WTC11 (cell line): ENCODE measurements at regions not wholly inside any gene's neighbourhood (a gene's known extent, or its start where the extent isn't known, plus 50 kb on each side); places are given as distances from the start of the nearest gene placed in this dataset.

Source experiments
- ATAC-seq: fragments of 200-7000 bp; cut with Tn5 transposase; 2 replicates; pipeline ENCODE4 v1.10.0; 2021; ENCODE audit warnings: mild to moderate bottlenecking, moderate library complexity
- CTCF ChIA-PET: fragments of 300-600 bp; sonication (Branson Sonifier 250); formaldehyde crosslinking; loops from one replicate; lab custom pipeline; 2021; ENCODE audit warnings: antibody characterized with exemption; lab: Charles Lee
- POLR2A ChIA-PET: fragments of 350-600 bp; sonication (Branson Sonifier 250); formaldehyde crosslinking; loops from one replicate; lab custom pipeline; 2021; ENCODE audit warnings: antibody characterized with exemption; lab: Charles Lee
- DNase-seq: peaks from one replicate; pipeline ENCODE4 v3.0.0; 2021; ENCODE audit warnings: low spot score
- H3K27ac Mint-ChIP-seq: 2 replicates; pipeline ENCODE4 v1.8.0; 2021; ENCODE audit warnings: mixed read lengths
- H3K27me3 Mint-ChIP-seq: 2 replicates; pipeline ENCODE4 v1.8.0; 2021; ENCODE audit warnings: low read depth, mild to moderate bottlenecking, moderate library complexity, mixed read lengths
- H3K36me3 Mint-ChIP-seq: 2 replicates; pipeline ENCODE4 v1.8.0; 2021; ENCODE audit warnings: mixed read lengths
- H3K4me1 Mint-ChIP-seq: 2 replicates; pipeline ENCODE4 v1.8.0; 2022; ENCODE audit warnings: mixed read lengths
- H3K4me3 Mint-ChIP-seq: 2 replicates; pipeline ENCODE4 v1.8.0; 2021; ENCODE audit warnings: mild to moderate bottlenecking, moderate library complexity, mixed read lengths
- H3K9me3 Mint-ChIP-seq: 2 replicates; pipeline ENCODE4 v1.8.0; 2021; ENCODE audit warnings: mixed read lengths
- ATF1 ChIP-seq: sonication (generic); formaldehyde crosslinking; IDR thresholded peaks from 2 replicates; pipeline ENCODE4 v1.8.1; 2023; ENCODE audit warnings: mild to moderate bottlenecking, moderate library complexity, missing genetic modification reagents
- CREM ChIP-seq: sonication (generic); formaldehyde crosslinking; IDR thresholded peaks from 2 replicates; pipeline ENCODE4 v1.8.1; 2022; ENCODE audit warnings: mild to moderate bottlenecking, missing genetic modification reagents, moderate library complexity
- EMX1 ChIP-seq: fragments of 250-450 bp; sonication (Bioruptor Pico); IDR thresholded peaks from 2 replicates; pipeline ENCODE4 v1.8.0; 2021; ENCODE audit warnings: mild to moderate bottlenecking
- GTF2I ChIP-seq: fragments of 250-450 bp; sonication (Bioruptor Pico); conservative IDR thresholded peaks from 2 replicates; pipeline ENCODE4 v1.4.0; 2021; ENCODE audit warnings: mild to moderate bottlenecking
- HMGXB4 ChIP-seq: sonication (generic); formaldehyde crosslinking; IDR thresholded peaks from 2 replicates; pipeline ENCODE4 v1.8.1; 2023; ENCODE audit warnings: mild to moderate bottlenecking, moderate library complexity, missing genetic modification reagents
- IRF2 ChIP-seq: sonication (generic); formaldehyde crosslinking; IDR thresholded peaks from 2 replicates; pipeline ENCODE4 v1.8.0; 2022; ENCODE audit warnings: low read depth, missing genetic modification reagents, borderline replicate concordance
- NR3C1 ChIP-seq: sonication (generic); formaldehyde crosslinking; conservative IDR thresholded peaks from 2 replicates; pipeline ENCODE4 v1.8.1; 2023; ENCODE audit warnings: low read depth, mild to moderate bottlenecking, missing genetic modification reagents
- TP53 ChIP-seq: sonication (generic); formaldehyde crosslinking; IDR thresholded peaks from 2 replicates; pipeline ENCODE4 v1.8.1; 2023; ENCODE audit warnings: mild to moderate bottlenecking, missing genetic modification reagents
- ZMAT4 ChIP-seq: fragments of 250-450 bp; sonication (Bioruptor Pico); IDR thresholded peaks from 2 replicates; pipeline ENCODE4 v1.9.0; 2021; ENCODE audit warnings: mild to moderate bottlenecking
- TF ChIP-seq, protein P1 (sequence below): sonication (generic); formaldehyde crosslinking; IDR thresholded peaks from 2 replicates; pipeline ENCODE4 v1.8.0; 2022; ENCODE audit warnings: mild to moderate bottlenecking, missing genetic modification reagents
- TF ChIP-seq, protein P2 (sequence below): fragments of 200-600 bp; IDR thresholded peaks from 2 replicates; pipeline ENCODE4 v1.8.0; 2022; ENCODE audit warnings: antibody characterized with exemption
- TF ChIP-seq, protein P3 (sequence below): sonication (generic); formaldehyde crosslinking; IDR thresholded peaks from 2 replicates; pipeline ENCODE4 v1.8.1; 2022; ENCODE audit warnings: low read depth, missing genetic modification reagents, borderline replicate concordance
- TF ChIP-seq, protein P4 (sequence below): fragments of 250-450 bp; sonication (Bioruptor Pico); IDR thresholded peaks from 2 replicates; pipeline ENCODE4 v1.9.0; 2021; ENCODE audit warnings: moderate library complexity, mild to moderate bottlenecking, inconsistent platforms, borderline replicate concordance
- TF ChIP-seq, protein P5 (sequence below): sonication (generic); formaldehyde crosslinking; IDR thresholded peaks from 2 replicates; pipeline ENCODE4 v1.8.0; 2022; ENCODE audit warnings: missing genetic modification reagents
- TF ChIP-seq, protein P6 (sequence below): sonication (generic); formaldehyde crosslinking; IDR thresholded peaks from 2 replicates; pipeline ENCODE4 v1.8.0; 2023; ENCODE audit warnings: missing genetic modification reagents, mild to moderate bottlenecking, borderline replicate concordance

DNA sequence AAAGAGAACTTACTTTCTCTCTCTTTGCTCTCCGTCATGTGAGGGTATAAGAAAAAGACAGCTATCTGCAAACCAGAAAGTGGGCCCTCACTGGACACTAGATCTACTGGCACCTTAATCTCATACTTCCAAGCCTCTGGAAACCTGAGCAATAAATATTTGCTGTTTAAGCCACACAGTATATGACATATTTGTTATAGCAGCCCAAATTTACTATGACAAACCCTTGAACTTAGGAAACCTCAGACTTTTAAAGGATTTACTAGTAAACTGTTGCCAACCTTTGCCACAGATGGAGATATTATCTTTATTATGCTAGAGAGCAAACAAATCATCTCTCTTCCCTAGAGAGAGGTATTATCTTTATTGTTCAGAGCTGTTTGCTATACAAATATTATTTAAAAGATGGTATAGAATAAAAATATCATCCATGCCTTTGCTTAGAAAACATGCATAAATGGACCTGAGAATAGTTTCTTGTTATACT lies 1446.1 kb downstream of the SLITRK1 start:
- H3K27ac Mint-ChIP-seq, result no peak overlapping the region
- ChIA-PET POLR2A (no interaction called here), CTCF (no interaction called here)
- ATAC-seq, result no peak
- H3K9me3 Mint-ChIP-seq, result peaks cover 31% of the 10 kb centered on the region
- H3K4me1 Mint-ChIP-seq, result no peaks in the 10 kb centered on the region
- no peak for DNase-seq
- peaks cover 13% of the 10 kb centered on the region for H3K36me3 Mint-ChIP-seq
- no peaks in the 10 kb centered on the region for H3K27me3 Mint-ChIP-seq
- no peak overlapping the region for H3K4me3 Mint-ChIP-seq
- TF ChIP-seq ZMAT4 (CRISPR knock-in tag) (no peak), NR3C1 (no peak), EMX1 (CRISPR knock-in tag) (no peak), CREM (no peak), IRF2 (CRISPR knock-in tag) (no peak), ATF1 (CRISPR knock-in tag) (no peak), HMGXB4 (CRISPR knock-in tag) (no peak)
- TF ChIP-seq, protein P1, sequence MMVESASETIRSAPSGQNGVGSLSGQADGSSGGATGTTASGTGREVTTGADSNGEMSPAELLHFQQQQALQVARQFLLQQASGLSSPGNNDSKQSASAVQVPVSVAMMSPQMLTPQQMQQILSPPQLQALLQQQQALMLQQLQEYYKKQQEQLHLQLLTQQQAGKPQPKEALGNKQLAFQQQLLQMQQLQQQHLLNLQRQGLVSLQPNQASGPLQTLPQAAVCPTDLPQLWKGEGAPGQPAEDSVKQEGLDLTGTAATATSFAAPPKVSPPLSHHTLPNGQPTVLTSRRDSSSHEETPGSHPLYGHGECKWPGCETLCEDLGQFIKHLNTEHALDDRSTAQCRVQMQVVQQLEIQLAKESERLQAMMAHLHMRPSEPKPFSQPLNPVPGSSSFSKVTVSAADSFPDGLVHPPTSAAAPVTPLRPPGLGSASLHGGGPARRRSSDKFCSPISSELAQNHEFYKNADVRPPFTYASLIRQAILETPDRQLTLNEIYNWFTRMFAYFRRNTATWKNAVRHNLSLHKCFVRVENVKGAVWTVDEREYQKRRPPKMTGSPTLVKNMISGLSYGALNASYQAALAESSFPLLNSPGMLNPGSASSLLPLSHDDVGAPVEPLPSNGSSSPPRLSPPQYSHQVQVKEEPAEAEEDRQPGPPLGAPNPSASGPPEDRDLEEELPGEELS (CRISPR knock-in tag), result no peak
- TF ChIP-seq, protein P2, sequence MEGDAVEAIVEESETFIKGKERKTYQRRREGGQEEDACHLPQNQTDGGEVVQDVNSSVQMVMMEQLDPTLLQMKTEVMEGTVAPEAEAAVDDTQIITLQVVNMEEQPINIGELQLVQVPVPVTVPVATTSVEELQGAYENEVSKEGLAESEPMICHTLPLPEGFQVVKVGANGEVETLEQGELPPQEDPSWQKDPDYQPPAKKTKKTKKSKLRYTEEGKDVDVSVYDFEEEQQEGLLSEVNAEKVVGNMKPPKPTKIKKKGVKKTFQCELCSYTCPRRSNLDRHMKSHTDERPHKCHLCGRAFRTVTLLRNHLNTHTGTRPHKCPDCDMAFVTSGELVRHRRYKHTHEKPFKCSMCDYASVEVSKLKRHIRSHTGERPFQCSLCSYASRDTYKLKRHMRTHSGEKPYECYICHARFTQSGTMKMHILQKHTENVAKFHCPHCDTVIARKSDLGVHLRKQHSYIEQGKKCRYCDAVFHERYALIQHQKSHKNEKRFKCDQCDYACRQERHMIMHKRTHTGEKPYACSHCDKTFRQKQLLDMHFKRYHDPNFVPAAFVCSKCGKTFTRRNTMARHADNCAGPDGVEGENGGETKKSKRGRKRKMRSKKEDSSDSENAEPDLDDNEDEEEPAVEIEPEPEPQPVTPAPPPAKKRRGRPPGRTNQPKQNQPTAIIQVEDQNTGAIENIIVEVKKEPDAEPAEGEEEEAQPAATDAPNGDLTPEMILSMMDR, result no peak
- TF ChIP-seq, protein P3, sequence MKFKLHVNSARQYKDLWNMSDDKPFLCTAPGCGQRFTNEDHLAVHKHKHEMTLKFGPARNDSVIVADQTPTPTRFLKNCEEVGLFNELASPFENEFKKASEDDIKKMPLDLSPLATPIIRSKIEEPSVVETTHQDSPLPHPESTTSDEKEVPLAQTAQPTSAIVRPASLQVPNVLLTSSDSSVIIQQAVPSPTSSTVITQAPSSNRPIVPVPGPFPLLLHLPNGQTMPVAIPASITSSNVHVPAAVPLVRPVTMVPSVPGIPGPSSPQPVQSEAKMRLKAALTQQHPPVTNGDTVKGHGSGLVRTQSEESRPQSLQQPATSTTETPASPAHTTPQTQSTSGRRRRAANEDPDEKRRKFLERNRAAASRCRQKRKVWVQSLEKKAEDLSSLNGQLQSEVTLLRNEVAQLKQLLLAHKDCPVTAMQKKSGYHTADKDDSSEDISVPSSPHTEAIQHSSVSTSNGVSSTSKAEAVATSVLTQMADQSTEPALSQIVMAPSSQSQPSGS (CRISPR knock-in tag), result no peak
- TF ChIP-seq, protein P4, sequence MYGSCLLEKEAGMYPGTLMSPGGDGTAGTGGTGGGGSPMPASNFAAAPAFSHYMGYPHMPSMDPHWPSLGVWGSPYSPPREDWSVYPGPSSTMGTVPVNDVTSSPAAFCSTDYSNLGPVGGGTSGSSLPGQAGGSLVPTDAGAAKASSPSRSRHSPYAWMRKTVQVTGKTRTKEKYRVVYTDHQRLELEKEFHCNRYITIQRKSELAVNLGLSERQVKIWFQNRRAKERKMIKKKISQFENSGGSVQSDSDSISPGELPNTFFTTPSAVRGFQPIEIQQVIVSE (CRISPR knock-in tag), result no peak
- TF ChIP-seq, protein P5, sequence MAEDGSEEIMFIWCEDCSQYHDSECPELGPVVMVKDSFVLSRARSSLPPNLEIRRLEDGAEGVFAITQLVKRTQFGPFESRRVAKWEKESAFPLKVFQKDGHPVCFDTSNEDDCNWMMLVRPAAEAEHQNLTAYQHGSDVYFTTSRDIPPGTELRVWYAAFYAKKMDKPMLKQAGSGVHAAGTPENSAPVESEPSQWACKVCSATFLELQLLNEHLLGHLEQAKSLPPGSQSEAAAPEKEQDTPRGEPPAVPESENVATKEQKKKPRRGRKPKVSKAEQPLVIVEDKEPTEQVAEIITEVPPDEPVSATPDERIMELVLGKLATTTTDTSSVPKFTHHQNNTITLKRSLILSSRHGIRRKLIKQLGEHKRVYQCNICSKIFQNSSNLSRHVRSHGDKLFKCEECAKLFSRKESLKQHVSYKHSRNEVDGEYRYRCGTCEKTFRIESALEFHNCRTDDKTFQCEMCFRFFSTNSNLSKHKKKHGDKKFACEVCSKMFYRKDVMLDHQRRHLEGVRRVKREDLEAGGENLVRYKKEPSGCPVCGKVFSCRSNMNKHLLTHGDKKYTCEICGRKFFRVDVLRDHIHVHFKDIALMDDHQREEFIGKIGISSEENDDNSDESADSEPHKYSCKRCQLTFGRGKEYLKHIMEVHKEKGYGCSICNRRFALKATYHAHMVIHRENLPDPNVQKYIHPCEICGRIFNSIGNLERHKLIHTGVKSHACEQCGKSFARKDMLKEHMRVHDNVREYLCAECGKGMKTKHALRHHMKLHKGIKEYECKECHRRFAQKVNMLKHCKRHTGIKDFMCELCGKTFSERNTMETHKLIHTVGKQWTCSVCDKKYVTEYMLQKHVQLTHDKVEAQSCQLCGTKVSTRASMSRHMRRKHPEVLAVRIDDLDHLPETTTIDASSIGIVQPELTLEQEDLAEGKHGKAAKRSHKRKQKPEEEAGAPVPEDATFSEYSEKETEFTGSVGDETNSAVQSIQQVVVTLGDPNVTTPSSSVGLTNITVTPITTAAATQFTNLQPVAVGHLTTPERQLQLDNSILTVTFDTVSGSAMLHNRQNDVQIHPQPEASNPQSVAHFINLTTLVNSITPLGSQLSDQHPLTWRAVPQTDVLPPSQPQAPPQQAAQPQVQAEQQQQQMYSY (CRISPR knock-in tag), result no peak
- TF ChIP-seq, all 79 proteins: peak for 0

GRCh38 chr13:82432949-82433348 lies 1449.3 kb downstream of the SLITRK1 start:
- CTCF ChIA-PET, result no interaction called here
- Mint-ChIP-seq H3K27ac (no peak overlapping the region), H3K36me3 (peaks cover 5% of the 10 kb centered on the region), H3K4me3 (no peak overlapping the region), H3K27me3 (no peaks in the 10 kb centered on the region), H3K9me3 (peaks cover 13% of the 10 kb centered on the region), H3K4me1 (no peaks in the 10 kb centered on the region)
- POLR2A ChIA-PET, result no interaction called here
- DNase-seq (no peak), ATAC-seq (no peak)
- no peak for TF ChIP-seq TP53 (CRISPR knock-in tag)
- TF ChIP-seq, protein P6, sequence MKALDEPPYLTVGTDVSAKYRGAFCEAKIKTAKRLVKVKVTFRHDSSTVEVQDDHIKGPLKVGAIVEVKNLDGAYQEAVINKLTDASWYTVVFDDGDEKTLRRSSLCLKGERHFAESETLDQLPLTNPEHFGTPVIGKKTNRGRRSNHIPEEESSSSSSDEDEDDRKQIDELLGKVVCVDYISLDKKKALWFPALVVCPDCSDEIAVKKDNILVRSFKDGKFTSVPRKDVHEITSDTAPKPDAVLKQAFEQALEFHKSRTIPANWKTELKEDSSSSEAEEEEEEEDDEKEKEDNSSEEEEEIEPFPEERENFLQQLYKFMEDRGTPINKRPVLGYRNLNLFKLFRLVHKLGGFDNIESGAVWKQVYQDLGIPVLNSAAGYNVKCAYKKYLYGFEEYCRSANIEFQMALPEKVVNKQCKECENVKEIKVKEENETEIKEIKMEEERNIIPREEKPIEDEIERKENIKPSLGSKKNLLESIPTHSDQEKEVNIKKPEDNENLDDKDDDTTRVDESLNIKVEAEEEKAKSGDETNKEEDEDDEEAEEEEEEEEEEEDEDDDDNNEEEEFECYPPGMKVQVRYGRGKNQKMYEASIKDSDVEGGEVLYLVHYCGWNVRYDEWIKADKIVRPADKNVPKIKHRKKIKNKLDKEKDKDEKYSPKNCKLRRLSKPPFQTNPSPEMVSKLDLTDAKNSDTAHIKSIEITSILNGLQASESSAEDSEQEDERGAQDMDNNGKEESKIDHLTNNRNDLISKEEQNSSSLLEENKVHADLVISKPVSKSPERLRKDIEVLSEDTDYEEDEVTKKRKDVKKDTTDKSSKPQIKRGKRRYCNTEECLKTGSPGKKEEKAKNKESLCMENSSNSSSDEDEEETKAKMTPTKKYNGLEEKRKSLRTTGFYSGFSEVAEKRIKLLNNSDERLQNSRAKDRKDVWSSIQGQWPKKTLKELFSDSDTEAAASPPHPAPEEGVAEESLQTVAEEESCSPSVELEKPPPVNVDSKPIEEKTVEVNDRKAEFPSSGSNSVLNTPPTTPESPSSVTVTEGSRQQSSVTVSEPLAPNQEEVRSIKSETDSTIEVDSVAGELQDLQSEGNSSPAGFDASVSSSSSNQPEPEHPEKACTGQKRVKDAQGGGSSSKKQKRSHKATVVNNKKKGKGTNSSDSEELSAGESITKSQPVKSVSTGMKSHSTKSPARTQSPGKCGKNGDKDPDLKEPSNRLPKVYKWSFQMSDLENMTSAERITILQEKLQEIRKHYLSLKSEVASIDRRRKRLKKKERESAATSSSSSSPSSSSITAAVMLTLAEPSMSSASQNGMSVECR (CRISPR knock-in tag), result no peak
- TF ChIP-seq GTF2I (CRISPR knock-in tag), result no peak
